ENCODE measurements at regions not wholly inside any gene's neighbourhood (a gene's known extent, or its start where the extent isn't known, plus 50 kb on each side); places are given as distances from the start of the nearest gene placed in this dataset.

GRCh38 chr5:165108809-165109208 is 1603.4 kb downstream of the MAT2B start:
- H3K4me1 ChIP-seq, result no peaks in the 10 kb centered on the region
- no peaks in the 10 kb centered on the region for H3K27me3 ChIP-seq
- DNase-seq, result no peak
- intact Hi-C loops (cut with DNase I), result no loop called here
- no peak for TF ChIP-seq POLR2A (IDR thresholded peaks at IDR 0.05)
- TF ChIP-seq CTCF (IDR thresholded peaks at IDR 0.05), result no peak
- 52 to 55% methylated on average over 3 of the region's 3 CpGs for WGBS, 2 donors
- no peak for ATAC-seq
- H3K4me3 ChIP-seq, result no peak overlapping the region
- H3K27ac ChIP-seq, result no peak overlapping the region
- H3K9me3 ChIP-seq, result no peaks in the 10 kb centered on the region
- no peaks in the 10 kb centered on the region for H3K36me3 ChIP-seq (replicated peaks in 1 of 2; ENCODE audit: insufficient read depth in 1 of 2, low read depth in 2 of 2)

GRCh38 chr5:165119175-165119574 is 1613.8 kb downstream of the MAT2B start:
- no peak for ATAC-seq
- H3K27ac ChIP-seq, result no peak overlapping the region
- no peaks in the 10 kb centered on the region for H3K4me1 ChIP-seq
- no peak for DNase-seq
- no peak for TF ChIP-seq CTCF (IDR thresholded peaks at IDR 0.05)
- no peak for TF ChIP-seq POLR2A (IDR thresholded peaks at IDR 0.05)
- WGBS, 2 donors, result 73 to 80% methylated on average over 2 of the region's 2 CpGs
- intact Hi-C loops (cut with DNase I), result no loop called here
- no peaks in the 10 kb centered on the region for H3K36me3 ChIP-seq (replicated peaks in 1 of 2; ENCODE audit: insufficient read depth in 1 of 2, low read depth in 2 of 2)
- no peaks in the 10 kb centered on the region for H3K9me3 ChIP-seq
- no peak overlapping the region for H3K4me3 ChIP-seq
- no peaks in the 10 kb centered on the region for H3K27me3 ChIP-seq

- no peaks in the 10 kb centered on the region for H3K36me3 ChIP-seq (replicated peaks in 1 of 2; ENCODE audit: insufficient read depth in 1 of 2, low read depth in 2 of 2)
- 39 to 40% methylated on average over 3 of the region's 3 CpGs for WGBS, 2 donors
- intact Hi-C loops (cut with DNase I), result no loop called here
- no peaks in the 10 kb centered on the region for H3K9me3 ChIP-seq
- H3K4me1 ChIP-seq, result no peaks in the 10 kb centered on the region
- no peak for DNase-seq
- ATAC-seq, result no peak
- H3K27ac ChIP-seq, result no peak overlapping the region
- no peak for TF ChIP-seq POLR2A (IDR thresholded peaks at IDR 0.05)
- no peak for TF ChIP-seq CTCF (IDR thresholded peaks at IDR 0.05)
- H3K27me3 ChIP-seq, result no peaks in the 10 kb centered on the region
- H3K4me3 ChIP-seq, result no peak overlapping the region
Observed at GRCh38 chr5:165126598-165126997, 1621.2 kb downstream of the MAT2B start.

GRCh38 chr5:165127941-165128340 is 1622.5 kb downstream of the MAT2B start:
- intact Hi-C loops (cut with DNase I), result no loop called here
- 19 to 54% methylated on average over 2 of the region's 2 CpGs for WGBS, 2 donors
- Histone ChIP-seq H3K9me3 (no peaks in the 10 kb centered on the region), H3K27ac (no peak overlapping the region), H3K4me3 (no peak overlapping the region), H3K27me3 (no peaks in the 10 kb centered on the region), H3K36me3 (replicated peaks in 1 of 2; ENCODE audit: insufficient read depth in 1 of 2, low read depth in 2 of 2) (no peaks in the 10 kb centered on the region), H3K4me1 (no peaks in the 10 kb centered on the region)
- TF ChIP-seq POLR2A (IDR thresholded peaks at IDR 0.05) (no peak), CTCF (IDR thresholded peaks at IDR 0.05) (no peak)
- DNase-seq (no peak), ATAC-seq (no peak)

GRCh38 chr5:165130656-165131055 is 1625.2 kb downstream of the MAT2B start:
- no peak for ATAC-seq

More at GRCh38 chr5:165130656-165131055, 1625.2 kb downstream of the MAT2B start:
- TF ChIP-seq POLR2A (IDR thresholded peaks at IDR 0.05) (no peak), CTCF (IDR thresholded peaks at IDR 0.05) (no peak)
- intact Hi-C loops (cut with DNase I), result no loop called here
- Histone ChIP-seq H3K9me3 (no peaks in the 10 kb centered on the region), H3K27ac (no peak overlapping the region), H3K4me3 (no peak overlapping the region), H3K4me1 (no peaks in the 10 kb centered on the region), H3K27me3 (no peaks in the 10 kb centered on the region), H3K36me3 (replicated peaks in 1 of 2; ENCODE audit: insufficient read depth in 1 of 2, low read depth in 2 of 2) (no peaks in the 10 kb centered on the region)
- WGBS, 2 donors, result 52 to 58% methylated on average over 4 of the region's 4 CpGs
- DNase-seq, result no peak
